ENCODE measurements at regions not wholly inside any gene's neighbourhood (a gene's known extent, or its start where the extent isn't known, plus 50 kb on each side); places are given as distances from the start of the nearest gene placed in this dataset.

DNA sequence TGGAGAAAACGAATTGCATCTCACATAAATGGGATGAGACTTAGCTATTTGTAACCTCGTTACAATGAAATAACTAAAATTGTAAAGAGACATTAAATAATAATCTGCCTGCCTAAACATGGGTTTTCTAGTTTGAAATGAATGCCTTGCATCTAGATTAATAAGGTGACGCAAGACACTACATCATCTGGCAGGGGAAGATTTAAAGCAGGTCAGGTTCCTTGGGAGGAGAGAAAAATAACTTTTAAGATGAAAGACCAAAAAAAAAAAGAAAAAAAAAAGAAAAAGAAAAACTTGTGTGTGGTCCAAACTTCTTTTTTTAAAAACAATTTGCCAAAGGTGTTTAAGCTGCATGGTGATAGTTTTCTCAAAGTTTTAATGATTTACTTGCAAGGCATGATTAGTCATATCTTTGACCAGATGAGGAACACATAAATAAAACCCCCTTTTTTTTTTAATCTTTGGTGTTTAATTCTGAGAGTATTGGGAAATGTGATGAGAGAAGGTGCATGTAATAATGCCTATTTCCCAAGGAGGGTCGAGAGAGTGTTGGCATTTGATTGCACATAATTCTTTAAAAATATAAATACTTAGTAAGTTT, 122.9 kb upstream of the ADAMTSL1 start:
- TF ChIP-seq EZH2 (IDR thresholded peaks at IDR 0.05; ENCODE audit: low read length, unreplicated experiment), result no peak
- TF ChIP-seq, protein P1, sequence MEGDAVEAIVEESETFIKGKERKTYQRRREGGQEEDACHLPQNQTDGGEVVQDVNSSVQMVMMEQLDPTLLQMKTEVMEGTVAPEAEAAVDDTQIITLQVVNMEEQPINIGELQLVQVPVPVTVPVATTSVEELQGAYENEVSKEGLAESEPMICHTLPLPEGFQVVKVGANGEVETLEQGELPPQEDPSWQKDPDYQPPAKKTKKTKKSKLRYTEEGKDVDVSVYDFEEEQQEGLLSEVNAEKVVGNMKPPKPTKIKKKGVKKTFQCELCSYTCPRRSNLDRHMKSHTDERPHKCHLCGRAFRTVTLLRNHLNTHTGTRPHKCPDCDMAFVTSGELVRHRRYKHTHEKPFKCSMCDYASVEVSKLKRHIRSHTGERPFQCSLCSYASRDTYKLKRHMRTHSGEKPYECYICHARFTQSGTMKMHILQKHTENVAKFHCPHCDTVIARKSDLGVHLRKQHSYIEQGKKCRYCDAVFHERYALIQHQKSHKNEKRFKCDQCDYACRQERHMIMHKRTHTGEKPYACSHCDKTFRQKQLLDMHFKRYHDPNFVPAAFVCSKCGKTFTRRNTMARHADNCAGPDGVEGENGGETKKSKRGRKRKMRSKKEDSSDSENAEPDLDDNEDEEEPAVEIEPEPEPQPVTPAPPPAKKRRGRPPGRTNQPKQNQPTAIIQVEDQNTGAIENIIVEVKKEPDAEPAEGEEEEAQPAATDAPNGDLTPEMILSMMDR (conservative IDR thresholded peaks at IDR 0.05; ENCODE audit: low read depth, low read length), result no peak
- no peak for TF ChIP-seq EZH2phosphoT487 (IDR thresholded peaks at IDR 0.05; ENCODE audit: borderline replicate concordance, low read length)
